ENCODE measurements at regions not wholly inside any gene's neighbourhood (a gene's known extent, or its start where the extent isn't known, plus 50 kb on each side); places are given as distances from the start of the nearest gene placed in this dataset.

DNA sequence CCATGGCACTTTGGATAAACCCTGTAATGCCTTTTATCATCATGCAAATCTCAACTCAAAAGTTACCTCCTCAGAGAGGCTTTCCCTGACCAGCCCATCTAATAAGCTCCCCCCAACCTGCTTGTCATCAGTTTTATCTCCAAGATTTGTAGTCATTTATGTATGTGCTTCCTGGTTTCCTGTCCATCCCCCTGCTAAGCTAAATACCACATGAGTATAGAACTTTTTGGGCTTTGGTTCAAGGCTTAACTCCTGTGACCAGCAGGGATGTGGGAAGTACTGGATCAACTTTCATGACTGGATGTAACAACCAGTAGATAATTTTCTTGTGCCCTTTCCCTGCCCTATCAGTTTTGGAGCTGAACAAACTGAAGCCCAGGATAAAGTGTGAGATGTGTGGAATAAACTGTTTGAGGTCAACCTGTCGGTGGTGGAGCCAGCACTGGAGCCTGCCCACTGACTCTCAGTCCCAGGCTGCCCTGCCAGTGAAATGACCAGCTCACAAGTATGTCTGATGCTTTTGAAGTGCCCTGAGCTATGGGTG lies 148.6 kb downstream of the CYP26A1 start:
- TF ChIP-seq, protein P1, sequence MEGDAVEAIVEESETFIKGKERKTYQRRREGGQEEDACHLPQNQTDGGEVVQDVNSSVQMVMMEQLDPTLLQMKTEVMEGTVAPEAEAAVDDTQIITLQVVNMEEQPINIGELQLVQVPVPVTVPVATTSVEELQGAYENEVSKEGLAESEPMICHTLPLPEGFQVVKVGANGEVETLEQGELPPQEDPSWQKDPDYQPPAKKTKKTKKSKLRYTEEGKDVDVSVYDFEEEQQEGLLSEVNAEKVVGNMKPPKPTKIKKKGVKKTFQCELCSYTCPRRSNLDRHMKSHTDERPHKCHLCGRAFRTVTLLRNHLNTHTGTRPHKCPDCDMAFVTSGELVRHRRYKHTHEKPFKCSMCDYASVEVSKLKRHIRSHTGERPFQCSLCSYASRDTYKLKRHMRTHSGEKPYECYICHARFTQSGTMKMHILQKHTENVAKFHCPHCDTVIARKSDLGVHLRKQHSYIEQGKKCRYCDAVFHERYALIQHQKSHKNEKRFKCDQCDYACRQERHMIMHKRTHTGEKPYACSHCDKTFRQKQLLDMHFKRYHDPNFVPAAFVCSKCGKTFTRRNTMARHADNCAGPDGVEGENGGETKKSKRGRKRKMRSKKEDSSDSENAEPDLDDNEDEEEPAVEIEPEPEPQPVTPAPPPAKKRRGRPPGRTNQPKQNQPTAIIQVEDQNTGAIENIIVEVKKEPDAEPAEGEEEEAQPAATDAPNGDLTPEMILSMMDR (IDR thresholded peaks at IDR 0.05; ENCODE audit: poor library complexity, severe bottlenecking): no peak
- TF ChIP-seq POLR2AphosphoS5 (IDR thresholded peaks at IDR 0.05): no peak
- no peak for TF ChIP-seq EP300 (conservative IDR thresholded peaks at IDR 0.05; ENCODE audit: poor library complexity, severe bottlenecking)
- TF ChIP-seq, protein P2, sequence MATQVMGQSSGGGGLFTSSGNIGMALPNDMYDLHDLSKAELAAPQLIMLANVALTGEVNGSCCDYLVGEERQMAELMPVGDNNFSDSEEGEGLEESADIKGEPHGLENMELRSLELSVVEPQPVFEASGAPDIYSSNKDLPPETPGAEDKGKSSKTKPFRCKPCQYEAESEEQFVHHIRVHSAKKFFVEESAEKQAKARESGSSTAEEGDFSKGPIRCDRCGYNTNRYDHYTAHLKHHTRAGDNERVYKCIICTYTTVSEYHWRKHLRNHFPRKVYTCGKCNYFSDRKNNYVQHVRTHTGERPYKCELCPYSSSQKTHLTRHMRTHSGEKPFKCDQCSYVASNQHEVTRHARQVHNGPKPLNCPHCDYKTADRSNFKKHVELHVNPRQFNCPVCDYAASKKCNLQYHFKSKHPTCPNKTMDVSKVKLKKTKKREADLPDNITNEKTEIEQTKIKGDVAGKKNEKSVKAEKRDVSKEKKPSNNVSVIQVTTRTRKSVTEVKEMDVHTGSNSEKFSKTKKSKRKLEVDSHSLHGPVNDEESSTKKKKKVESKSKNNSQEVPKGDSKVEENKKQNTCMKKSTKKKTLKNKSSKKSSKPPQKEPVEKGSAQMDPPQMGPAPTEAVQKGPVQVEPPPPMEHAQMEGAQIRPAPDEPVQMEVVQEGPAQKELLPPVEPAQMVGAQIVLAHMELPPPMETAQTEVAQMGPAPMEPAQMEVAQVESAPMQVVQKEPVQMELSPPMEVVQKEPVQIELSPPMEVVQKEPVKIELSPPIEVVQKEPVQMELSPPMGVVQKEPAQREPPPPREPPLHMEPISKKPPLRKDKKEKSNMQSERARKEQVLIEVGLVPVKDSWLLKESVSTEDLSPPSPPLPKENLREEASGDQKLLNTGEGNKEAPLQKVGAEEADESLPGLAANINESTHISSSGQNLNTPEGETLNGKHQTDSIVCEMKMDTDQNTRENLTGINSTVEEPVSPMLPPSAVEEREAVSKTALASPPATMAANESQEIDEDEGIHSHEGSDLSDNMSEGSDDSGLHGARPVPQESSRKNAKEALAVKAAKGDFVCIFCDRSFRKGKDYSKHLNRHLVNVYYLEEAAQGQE (IDR thresholded peaks at IDR 0.05; ENCODE audit: borderline replicate concordance): no peak
- TF ChIP-seq EZH2 (IDR thresholded peaks at IDR 0.05; ENCODE audit: borderline replicate concordance, insufficient read depth, low read length, poor library complexity, severe bottlenecking): no peak
- no peak for TF ChIP-seq SMC3 (conservative IDR thresholded peaks at IDR 0.05; ENCODE audit: poor library complexity)
- no peak for TF ChIP-seq RAD21 (conservative IDR thresholded peaks at IDR 0.05)
- no peak for TF ChIP-seq MXI1 (conservative IDR thresholded peaks at IDR 0.05; ENCODE audit: poor library complexity, severe bottlenecking)
- no peak for TF ChIP-seq TAF1 (IDR thresholded peaks at IDR 0.05; ENCODE audit: low read depth)

Data from neural cell (in vitro differentiated cells).